Femur (tissue), 1 donor: ENCODE measurements at regions not wholly inside any gene's neighbourhood (a gene's known extent, or its start where the extent isn't known, plus 50 kb on each side); places are given as distances from the start of the nearest gene placed in this dataset.
"Not testable (repeated sequence)": the region's sequence is repeated elsewhere in the genome, so short reads cannot be mapped to it uniquely, and the experiment has no call there.

Source experiments
- DNase-seq: peaks from one replicate; pipeline ENCODE4 v3.0.0-alpha.2; 2017

DNA sequence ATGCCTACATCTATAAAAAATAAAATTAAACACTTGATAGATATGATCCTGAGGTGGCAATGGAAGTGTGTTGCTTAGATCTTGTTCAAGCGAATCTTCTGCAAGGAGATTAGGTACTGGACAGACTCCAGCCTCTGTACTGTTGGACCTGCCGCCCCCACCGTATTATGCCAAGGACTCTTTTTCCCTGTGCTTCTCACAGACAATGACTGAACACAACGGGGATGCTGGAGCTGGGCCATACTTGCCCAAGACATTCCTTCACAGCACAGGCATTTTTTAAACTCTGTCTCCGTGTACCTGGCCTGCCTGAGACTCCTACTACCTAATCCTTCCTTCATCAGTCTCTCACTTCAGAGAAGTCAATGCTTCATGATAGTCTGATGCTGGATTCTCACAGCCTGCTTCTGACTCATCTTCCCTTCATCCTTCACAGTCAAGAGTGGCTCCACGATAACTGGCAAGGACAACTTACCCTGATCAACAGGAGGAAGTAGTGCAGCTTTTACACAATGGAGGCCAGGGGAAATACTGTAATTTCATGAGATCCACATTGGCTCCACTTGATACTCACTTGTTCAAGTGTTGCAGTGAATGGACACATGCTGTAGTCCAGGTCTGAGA lies 754.6 kb upstream of the AGA start:
- DNase-seq, result no peak

DNA sequence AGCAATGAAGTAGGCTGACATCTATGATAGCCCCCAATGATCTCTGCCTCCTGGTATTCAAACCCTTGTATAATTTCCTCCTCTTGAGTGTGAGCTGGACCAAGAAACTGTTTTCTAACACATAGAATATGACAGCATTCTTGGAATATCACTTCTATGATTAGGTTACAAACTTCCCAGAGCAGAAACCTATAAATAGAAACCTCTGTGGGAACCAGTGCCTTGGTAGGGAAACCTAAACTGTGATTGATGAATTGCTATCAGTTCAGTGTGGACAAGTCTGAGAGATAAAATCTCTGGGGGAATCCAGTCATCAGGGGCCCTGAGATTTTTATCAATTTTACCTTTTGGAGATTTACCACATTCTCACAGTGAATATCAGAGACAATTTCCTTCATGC lies 756.5 kb upstream of the AGA start:
- no peak for DNase-seq

DNA sequence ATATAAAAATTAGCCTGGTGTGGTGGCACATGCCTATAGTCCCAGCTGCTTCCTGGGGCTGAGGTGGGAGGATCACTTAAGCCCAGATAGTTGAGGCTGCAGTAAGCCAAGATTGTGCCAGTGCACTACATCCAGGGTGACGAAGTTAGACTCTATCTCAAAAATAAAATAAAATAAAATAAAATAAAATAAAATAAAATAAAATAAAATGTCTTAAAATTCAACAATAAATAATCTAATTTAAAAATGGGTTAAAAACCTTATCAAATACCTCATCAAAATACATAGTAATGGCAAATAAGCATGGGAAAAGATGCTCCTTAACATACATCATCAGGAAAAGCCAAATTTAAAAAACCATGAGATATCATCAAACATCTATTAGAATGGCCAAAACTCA lies 760.2 kb upstream of the AGA start:
- no peak for DNase-seq

DNA sequence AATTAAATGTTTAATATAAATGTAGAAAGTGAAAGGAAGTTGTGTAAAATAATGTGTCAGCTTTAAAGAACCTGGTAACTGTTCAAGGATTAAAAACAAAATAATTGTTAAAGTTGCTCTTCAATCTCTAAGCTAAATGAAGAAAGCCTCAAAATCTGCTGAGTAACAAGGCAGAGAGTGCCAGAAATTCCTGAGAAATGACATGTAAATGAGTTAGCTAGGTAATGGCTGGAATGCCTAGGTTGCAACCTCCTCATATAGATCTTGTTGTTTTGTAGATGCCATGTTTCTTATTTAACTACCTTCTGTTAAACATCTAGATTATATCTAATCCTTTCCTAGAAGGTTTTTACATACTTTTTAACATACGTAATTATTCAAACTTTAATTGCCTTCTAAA lies 763.6 kb upstream of the AGA start:
- no peak for DNase-seq

DNA sequence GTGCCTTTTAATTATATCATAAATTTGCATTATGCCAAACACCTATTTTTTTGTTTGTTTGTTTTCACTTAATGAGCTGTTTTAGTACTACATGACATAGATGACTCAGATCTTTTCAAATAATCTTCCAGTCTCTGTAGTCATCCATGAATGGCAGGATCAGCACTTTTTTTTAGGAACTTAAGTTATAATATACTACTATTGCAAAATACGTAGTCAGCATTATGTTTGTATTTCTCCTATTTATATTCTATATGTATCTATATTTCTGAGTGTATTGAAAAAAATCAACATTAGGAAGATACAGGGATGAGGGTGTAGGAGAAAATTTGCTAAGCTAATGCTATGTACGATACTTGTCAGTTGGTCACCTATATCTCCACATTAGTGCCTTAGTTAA lies 773.1 kb upstream of the AGA start:
- DNase-seq, result no peak

DNA sequence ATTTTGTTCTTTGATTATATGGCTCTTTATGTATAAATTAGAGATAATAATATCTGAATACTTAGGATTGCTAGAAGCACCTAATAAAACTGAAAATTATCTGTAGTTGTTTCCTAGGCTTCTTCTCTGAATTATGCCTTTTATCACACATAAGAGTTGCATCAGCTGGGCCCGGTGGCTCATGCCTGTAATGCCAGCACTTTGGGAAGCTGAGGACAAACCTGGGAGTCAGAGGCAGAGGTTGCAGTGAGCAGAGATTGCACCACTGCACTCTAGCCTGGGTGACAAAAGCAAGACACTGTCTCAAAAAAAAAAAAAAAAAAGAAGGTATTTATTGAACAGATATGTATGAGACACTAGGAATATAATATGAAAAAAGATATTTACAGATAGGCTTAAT lies 773.5 kb upstream of the AGA start:
- no peak for DNase-seq

DNA sequence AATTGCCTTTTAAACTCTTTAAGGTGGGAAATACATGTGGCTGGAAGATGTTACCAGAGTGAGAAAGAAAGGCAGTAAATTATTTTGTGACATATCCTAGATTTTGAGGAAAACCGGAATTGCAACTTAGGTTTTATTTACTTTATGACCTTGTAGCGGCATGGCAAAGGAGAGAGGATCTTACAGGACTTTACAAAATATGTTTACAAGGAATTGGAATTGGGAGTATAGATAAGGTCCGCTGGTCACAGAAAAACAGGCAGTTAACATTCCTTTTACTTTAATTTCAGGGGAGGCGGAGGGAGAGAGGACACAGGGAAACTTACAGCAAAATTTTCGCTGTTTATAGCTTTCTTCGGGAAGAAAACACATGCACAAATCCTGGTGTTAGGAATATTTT lies 784.2 kb upstream of the AGA start:
- DNase-seq, result not testable (repeated sequence)

DNA sequence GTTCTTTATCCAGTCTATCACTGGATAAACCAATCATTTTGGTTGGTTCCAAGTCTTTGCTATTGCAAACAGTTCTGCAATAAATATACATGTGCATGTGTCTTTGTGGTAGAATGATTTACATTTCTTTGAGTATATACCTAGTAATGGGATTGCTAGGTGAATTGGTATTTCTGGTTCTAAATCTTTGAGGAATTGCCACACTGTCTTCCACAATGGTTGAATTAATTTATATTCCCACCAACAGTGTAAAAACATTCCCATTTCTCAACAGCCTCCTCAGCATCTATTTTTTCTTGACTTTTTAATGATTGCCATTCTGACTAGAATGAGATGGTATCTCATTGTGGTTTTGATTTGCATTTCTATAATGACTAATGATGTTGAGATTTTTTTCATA lies 791.7 kb upstream of the AGA start:
- DNase-seq, result no peak

DNA sequence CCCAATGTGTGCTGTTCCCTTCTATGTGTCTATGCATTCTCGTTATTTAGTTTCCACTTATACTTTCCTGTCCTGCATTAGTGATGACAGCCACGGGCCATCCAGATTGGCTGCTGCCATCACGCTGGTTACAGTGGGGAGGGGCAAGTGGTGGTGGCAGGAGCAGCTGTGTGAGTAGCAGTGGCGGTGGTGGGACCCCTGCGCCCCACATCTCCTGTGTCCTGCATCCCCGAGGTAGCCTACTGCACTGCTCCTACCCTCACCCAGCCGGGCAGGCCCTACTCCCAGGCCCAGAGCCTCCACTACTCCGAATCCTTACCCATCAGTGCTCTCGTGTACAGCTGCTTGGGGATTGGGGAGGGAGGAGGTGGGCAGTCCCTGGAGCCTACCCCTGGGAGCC lies 798.7 kb upstream of the AGA start:
- no peak for DNase-seq

DNA sequence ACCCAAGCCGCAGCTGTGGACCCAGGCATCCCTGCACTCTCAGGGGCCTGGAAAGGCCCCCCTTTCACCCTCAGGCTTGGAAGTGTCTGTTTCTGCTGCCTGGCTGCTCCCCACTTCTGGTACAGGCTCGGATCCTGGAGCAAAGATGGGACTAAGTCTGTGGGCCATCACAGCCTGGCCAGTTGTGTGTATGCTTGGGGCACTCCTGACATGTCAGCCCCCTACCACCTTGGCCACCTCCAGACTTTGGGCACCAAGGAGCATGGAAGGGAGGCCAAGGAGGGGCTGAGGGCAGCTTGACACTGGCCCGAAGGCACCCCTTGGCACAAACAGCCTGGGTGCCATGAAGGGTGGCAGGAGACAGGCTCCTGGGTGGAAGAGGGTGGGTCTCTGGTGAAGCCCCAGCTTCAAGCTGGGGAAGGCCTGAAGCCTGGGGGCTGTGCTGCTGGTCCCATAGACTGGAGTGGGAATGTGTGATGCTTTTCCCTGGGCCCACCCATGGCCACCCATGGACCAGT lies 799.4 kb upstream of the AGA start:
- no peak for DNase-seq

DNA sequence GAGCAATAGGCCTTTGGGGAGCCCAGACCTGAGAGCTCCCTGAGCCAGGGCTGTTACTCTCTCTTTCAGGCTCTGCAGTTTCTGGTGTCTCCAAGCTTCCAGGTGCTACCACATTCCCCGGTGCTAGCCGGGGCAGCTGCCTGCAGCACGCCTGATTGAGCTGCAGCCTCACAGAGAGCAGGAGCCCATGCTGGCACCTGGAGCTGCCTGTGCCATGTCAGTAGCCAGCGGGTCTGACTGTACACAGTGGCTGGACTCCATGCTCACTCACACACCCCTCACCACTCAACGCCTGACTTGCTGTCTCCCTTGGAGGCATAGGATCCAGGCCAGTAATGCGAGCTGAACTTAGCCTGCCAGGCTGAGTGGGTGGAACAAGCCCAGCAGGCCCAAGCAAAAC lies 800.4 kb upstream of the AGA start:
- no peak for DNase-seq

DNA sequence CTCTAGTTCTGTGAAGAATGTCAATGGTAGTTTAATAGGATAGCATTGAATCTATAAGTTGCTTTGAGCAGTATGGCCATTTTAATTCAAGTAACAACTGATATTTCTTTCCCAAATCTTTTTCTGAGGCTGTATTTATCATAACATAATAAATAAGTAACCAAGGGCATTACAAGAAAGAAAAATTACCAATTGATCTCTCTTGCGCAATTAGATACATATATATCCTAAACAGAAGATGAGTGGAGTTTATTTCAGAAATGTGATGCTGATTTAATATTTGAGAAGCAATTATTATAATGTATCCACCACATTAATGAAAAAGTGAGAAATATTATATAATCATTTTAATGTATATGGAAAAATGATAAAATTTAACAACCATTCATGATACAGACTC lies 802.5 kb upstream of the AGA start:
- no peak for DNase-seq

DNA sequence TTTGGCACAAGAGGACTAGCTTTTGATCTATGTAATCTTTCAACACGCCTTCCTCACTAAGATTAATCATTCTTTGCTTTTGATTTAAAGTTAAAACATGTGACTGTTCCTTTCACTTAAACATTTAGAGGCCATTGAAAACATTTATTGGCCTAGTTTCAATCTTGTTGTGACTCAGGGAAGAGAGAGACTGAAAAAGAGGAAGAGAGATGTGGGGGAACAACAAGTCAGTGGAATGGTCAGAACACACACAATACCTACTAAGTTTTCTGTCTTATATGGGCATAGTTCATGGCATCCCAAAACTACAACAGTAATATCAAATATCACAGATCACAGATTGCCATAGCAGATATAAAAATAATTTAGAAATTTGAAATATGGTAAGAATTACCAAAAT lies 812.9 kb upstream of the AGA start:
- DNase-seq, result no peak

DNA sequence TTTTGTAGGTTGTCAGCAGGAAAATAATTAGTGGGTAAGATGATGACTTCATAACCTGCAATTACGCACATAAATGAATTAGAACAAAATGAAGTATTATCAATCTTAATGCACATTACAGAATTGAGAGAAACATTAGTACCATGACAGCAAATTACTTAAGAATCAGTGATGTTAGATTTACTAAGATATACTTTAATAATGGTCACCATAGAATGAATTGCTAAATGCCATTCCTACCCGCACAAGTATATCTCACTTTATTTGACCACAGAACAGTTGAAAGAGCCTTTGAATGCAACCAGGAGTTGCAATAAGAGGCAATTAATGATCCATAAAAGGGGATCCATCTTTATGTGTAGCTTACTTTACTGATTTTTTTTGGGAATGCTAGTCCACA lies 816.4 kb upstream of the AGA start:
- no peak for DNase-seq

DNA sequence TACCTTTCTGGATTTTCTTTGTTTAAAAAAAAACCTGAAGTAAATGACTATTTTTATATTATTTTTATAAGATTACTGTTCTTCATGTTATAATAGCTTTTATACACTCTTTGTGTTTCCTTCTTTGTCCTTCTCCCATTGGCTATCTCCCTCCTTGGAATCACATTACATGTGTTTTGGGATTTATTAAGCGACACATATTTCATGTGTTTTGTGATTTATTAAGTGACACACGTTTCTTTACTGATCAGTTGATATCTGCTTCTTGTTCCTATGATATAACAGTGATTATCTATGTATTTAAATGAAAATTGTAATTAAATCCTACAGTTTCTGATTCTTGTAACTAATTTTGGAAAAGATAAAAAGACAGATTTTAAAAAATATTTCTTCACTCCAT lies 817.3 kb upstream of the AGA start:
- DNase-seq, result no peak

DNA sequence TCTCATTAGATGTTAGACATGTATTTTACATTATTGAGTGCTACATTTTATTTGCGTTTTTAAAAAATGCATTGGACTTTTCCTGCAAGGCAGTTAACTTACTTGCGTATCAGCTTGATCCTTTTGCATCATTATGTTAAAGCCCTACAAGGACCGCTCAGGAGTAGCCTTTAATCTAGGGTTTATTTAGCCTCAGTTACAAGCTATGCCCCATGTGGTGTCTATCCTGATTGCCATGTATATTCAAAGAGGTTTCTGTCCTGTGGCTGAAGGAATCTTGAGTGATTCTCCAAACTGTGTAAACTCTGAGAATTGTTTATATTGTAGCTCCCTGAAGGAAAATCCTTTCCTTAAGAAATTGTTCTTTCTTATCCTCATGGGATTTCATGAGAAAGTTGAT lies 821.8 kb upstream of the AGA start:
- no peak for DNase-seq

DNA sequence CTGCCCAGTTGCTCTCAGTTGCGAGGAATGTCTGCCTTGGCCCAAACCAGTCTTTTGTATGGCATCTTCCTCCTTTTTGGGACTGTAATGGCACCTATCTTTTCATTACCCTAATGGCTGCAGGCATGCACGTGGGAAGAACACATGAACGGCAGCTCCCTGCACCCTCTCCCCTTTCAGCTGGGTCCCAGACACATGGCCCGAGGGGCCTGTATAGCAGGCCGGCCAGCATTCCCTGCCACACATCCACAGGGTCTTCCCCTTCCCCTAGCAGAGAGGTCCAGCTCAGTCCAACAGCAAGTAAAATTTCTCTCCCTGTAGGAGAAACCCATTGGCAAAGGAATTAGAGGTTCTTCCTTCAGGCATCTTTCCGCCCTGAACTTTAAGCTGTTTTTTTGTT lies 829.1 kb upstream of the AGA start:
- DNase-seq, result no peak

DNA sequence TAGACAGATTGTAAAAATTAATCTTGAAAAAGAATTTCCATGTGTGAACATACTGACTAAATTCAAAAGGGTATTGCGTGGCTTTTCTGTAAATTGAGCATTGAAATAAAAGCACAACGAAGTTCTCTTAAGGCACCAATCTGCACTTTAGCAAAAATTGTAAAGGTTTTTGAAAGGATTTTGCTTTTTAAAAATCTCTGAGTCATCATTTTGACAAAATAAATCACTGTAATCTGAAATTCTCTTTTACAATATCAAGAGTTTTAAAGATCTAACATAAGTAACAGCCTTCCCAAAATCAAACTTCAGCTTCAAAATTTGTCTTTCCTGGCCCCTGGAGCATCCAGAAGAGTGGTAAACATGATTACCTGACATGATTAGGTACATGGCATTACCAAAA lies 830.9 kb upstream of the AGA start:
- no peak for DNase-seq

DNA sequence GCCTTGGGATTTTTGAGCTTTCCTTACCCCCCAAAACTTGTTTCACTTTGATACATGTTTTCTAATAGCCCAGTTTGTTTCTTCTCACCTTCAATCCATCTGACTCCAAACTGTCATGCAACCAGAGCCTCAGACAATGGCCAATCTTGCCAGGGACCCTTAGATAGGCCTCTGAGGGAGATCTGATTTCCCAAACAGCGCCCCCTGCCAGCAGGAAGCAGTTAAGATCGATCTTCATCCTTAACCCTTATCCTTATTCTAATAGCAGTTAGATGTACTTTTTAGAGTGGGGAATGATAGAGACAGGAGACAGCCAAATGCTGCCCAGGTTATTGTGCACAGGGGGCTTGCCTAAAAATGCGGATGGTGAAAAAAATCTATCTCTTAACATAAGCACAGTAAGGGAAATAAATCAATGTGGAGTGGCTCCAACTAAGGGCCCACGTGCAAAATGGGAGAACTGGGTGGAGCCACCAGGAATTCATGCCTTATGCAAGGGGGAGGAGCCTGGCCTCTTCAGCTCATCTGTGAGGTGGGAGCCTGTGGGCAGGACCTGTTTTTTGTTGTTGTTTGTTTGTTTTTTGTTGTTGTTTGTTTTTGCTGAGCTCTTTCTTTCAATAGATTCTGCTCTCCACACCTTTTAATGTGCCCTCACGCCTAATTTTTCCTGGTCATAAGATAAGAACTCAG lies 833.6 kb upstream of the AGA start:
- no peak for DNase-seq

DNA sequence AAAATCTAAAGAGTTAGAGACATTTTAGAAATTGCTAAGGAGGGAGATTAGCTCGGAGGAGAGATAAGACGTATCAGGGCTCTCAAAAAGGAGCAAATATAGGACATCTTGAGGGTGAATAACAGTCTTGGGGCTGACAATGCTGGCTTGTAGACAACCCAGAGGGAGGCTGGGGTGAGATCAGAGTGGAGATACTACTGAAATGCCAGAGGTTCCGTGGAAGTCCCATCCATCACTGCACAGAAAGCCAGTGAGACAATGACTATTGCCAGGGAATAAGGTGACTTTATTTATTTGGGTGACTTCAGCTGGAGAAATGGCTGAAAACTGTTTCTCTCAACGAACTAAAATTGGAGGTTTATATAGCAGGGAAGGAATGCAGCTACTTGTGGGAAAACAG lies 838.1 kb upstream of the AGA start:
- no peak for DNase-seq

DNA sequence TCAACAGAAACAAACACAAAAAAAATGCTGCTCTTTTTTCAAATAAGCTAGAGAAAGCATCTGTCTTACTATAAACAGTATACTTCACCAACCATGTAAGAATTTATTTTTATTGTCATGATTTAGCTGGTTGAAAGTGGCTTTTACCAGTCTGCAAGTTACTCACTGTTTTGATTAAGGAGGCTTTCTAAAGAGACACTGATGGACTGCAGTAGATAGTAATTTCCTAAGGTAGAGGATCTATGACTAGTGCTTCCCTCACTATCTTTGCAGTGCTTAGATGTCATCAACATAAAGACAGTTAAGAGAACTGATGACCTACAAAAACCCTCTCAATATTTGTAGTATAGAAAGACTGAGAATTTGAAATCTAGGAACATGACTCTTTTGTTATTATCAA lies 846.2 kb upstream of the AGA start:
- DNase-seq, result no peak

DNA sequence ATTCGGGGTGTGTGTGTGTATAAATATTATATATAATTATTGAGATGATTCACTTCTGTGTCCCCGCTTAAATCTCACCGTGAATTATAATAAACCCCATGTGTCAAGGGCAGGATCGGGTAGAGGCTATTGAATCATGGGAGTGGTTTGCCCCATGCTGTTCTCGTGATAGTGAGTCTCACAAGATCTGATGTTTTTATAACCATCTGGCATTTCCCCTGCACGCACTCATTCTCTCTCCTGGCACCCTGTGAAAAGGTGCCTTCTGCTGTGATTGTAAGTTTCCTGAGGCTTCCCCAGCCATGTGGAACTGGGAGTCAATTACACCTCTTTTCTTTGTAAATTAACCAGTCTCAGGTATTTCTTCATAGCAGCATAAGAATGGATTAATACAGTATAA lies 851.4 kb upstream of the AGA start:
- no peak for DNase-seq

DNA sequence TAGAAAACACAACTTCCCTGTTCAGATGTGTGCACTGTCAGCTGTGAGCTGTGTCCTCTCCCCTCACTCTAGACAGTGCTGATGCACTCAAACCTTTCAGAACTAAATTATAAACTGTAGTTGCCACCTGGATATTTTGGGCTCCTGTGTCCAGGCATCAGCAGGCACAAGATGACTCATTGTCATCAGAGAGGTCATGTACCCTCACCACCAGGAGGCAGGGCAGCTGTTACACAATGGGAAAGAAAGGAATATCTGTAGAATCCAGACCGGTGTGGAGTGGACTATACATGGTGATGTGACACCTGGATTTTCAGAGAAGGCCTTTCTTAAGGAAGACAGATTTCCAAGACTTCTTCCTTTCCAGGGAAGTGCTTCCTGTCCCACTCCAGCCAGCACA lies 854.4 kb upstream of the AGA start:
- no peak for DNase-seq

DNA sequence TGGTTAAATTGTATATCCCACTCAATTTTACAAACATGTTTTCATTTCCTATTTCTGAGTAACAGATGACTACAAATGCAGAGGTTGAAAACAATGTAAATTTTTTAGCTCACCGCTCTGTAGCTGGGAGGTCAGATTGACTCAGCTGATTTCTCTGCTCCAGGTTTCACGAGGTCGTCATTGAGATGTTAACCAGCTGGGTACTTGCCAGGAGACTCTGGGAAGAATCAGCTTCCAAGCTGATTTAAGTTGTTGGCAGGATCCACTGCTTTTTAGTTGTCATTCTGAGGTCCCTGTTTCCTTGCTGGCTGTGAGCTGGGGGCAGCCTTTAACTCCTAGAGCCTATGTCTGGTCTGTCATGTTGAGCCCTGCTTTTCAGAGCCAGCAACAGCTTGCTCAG lies 864.3 kb upstream of the AGA start:
- DNase-seq, result no peak

DNA sequence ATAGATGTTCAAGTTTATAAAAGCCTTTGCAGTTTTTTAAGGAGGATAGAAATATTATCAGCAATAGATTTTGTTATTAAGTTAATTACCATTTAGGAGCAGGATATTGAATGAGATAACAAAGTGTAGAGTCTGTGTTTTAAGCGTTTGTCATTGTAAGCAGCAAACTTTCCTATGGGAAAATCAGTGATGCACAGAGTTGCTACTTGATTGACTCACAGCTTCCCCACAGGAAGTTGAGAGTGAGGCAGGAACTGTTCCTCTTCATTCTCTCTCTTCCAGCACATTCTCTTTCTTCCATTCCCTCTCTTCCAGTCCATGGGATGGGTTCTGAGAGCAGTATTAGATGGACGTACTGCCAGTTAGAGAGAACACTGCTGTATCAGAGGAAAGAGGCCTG lies 867.7 kb upstream of the AGA start:
- DNase-seq, result no peak
